ENCODE measurements at regions not wholly inside any gene's neighbourhood (a gene's known extent, or its start where the extent isn't known, plus 50 kb on each side); places are given as distances from the start of the nearest gene placed in this dataset.

GRCh38 chr3:186487819-186488218 lies 56.4 kb downstream of the CRYGS start:
- DNase-seq = no peak

DNA sequence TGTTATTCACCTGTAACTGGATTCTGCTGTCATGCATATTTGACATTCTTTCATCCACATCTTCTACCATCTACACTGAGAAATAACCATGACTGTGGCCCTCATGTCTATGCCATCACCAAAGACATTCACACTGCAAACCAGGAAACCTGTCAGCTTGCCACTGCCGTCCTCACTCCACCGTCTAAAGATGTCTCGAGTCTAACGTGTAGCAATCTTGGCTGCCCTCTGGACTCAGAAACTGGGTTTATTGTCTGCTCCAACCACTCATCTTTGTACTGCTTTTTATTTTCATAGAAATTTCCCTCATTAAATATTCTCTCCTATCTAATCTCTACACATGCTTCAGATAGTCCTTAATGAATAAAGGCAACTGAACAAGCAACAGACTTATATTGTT lies 57.1 kb downstream of the CRYGS start:
- no peak for DNase-seq

DNA sequence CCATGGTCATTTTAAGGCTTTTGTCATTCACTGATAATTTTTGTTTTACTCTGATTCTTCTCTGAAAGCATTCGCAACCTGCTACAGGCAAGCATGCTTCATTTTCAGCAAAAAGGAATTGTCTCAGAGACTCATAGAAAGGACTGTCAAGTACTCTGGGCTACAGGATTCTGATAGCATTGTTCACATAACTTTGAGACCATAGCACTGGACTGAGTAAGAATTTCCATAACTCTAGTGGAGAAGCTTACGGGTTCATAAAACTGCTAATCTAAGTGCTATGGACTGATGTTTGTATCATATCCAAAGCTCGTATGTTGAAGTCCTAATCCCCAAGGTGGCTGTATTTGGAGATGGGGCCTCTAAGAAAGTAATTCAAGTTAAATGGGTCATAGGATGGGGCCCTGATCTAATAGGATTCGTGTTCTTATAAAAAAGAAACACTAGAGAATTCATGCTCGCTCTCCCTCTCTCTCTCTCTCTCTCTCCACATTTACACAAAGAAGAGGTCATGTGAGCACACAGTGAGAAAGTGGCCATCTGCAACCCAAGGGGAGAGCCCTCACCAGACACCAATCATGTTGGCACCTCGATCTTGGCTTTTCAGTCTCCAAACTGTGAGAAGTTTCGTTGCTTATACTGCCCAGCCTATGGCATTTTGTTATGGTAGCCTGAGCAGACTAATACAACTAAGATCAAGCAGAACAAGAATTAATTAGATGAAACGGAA lies 60.4 kb downstream of the CRYGS start:
- no peak for DNase-seq

- no peak for DNase-seq
Observed at GRCh38 chr3:186481526-186481925, 62.7 kb downstream of the CRYGS start.

DNA sequence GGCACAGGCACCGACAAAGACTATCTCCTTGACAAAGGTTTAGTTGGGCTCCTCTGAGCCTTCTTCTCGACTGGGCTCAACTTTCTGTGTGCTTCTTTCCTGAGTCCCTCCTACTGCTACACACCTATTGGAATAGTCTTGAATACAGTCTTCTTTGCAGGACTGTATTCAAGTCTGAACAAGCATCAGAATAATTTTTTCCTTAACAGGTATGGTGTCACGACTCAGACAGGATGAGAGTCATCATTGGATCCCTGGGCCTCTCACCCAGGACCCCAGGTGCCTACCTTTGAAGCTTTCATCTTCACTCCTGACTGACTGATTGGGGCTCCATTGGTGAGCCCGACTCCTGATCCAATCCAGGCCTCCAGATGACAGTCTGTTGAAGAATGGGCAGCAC lies 66.3 kb downstream of the CRYGS start:
- DNase-seq = no peak

GRCh38 chr3:186477033-186477432 lies 67.1 kb downstream of the CRYGS start:
- no peak for DNase-seq

- no peak for DNase-seq
Observed at GRCh38 chr3:186476541-186476940, 67.6 kb downstream of the CRYGS start.

- DNase-seq = no peak
Observed at GRCh38 chr3:186476044-186476468, 68.1 kb downstream of the CRYGS start.

DNA sequence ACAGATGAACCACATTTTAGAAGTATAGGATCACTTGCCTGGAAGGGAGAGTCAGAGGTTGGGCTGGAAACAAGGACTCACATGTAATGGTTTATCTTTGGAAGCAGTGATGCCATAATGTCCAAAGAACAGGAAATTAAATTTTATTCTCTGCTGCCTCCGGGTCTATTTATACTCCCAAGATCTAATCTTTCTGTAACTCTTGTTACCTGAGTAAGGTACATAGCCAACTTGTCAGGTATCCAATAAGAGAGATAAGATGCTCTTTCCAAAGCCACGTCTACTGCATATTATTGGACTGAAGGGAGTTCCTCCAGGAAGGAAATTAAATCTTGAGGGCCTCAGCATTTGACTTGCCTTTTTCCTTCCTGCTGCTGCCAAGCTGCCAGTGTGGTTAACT lies 71.0 kb downstream of the CRYGS start:
- no peak for DNase-seq

GRCh38 chr3:186472456-186473008 lies 71.6 kb downstream of the CRYGS start:
- DNase-seq = no peak

DNA sequence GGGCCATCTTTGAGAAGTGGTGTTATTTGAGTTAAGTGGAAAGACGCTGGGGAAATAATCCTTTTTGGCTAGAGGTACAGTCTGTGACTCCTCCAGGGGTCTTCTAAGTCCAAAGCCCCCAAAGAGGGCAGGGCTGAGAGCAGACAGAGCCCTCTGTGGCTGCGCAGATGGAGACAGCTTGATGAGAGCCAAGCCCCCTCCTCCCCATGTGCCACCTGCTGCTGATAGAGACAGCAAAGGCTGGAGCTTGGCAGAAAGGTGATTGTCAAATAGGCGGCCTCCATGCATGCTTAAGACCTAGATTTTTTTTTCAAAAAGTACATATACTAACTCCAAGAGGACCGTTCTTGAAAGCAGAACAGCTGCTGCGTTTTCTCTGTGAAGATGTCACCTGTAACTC lies 72.4 kb downstream of the CRYGS start:
- no peak for DNase-seq

DNA sequence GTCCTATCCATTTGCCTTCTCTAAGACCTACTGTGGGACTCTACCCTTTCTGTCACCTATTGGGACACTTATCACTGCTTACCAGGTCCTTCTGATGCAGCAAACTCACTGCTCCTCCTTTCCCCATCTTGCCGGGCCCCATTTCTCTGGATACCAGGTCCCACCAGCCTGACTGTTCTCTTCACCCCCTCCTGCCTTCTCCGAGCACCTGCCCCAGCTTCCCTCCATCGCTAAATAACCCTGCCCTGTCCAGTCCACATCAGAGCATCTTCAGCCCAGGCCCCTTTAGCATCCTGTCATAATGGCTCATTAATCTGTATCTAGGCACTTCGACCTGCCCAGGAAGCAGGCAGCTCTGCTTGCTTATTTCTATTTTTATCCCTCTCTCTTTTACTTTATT lies 74.7 kb downstream of the CRYGS start:
- DNase-seq = no peak

DNA sequence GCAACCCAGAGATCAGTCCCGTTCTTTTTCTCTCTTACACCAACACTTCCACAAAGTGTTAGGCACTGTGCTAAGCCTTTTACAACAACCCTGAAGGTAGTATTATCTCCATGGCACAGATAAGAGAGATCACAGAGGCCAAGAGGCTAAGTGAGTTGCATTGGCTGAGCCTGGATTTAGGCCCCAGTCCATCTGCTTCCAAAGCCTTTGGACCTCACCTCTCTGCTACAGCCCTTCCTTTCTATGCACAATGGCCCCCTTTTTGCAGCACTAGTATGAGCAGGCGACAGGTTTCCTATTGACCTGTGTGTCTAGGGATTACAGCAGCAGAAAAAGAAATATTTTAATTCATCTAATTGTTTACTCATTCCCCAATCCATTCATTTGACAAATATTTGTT lies 76.2 kb downstream of the CRYGS start:
- DNase-seq = no peak

DNA sequence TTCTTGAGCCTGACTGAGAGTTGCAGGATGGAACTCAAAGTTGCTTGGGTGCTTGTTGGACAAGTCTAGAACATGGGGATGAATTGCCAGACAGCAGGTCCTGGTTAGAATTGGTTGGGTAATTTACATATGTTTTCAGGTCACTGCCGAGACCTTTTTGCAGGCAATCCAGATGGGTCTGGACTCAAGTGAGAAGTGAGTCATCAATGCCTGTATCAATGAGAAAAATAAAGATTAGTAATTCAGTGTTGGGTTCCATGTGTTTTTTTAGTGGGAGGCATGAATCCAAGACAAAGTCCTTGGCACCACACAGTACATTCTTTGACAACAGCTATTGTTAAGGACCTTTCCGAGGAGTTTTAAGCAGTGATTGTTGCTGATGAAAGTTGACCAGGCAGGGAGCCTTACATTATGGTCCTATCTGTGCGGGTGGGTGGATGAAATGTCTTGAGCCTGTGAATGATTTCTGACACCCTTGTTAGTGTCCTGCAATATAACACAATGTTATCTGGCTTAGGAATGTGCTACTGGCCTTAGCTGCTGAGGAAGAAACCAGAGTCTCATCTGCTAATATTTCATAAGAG lies 77.7 kb downstream of the CRYGS start:
- no peak for DNase-seq

GRCh38 chr3:186465508-186465907 lies 78.7 kb downstream of the CRYGS start:
- no peak for DNase-seq

DNA sequence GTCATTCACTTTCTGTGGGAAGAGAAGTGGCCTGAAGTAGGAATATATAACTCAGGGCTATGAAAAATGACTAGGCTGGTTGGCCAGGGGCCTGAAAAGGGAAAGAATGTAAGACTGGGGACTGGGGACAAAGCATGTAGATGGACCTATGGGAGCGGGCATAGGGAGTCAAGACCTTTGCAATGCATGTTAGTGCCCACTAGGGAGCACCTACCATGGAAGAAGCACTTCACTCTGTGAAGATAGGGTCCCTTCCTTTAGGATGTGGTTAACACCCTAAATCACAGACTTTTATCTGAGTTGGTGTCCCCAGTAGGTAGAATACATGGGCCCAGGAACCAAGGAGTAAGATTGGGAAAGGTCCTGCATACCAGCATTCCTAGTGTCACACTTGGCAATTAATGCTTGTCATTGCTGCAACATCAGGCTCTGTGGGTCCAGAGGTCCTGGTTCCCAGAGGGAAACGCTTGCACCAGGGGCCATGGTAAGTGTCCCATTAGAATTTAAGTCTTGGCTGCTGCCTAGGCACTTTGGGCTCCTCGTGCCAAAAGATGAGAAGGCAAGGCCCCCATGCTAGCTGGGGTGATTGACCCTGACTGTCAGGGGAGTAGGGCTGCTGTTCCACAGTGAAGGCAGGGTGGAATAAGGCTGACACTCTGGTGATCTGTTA lies 79.6 kb downstream of the CRYGS start:
- DNase-seq = no peak

- no peak for DNase-seq
Observed at GRCh38 chr3:186461141-186461540, 83.0 kb downstream of the CRYGS start.

- DNase-seq = no peak
Observed at GRCh38 chr3:186459108-186459467, 85.1 kb downstream of the CRYGS start.

GRCh38 chr3:186458306-186459107 lies 85.7 kb downstream of the CRYGS start:
- DNase-seq = no peak

DNA sequence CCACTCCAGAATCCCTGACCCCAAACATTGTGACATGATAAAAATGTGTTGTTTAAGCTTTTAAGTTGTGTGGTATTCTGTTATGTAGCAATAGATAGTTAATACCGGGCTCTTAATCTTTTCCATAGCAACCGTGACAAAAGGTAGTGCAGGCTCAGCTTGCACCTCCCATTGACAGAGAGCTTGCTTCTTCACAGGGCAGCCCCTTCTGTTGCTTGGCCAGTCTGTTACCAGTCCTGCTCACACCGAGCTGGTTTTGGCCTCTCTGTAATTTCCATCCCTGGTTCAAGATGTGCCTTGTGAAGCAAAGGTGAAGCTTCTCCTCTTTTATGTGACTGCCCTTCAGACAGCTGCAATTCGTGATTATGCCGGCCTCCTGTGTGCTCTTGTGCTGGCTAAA lies 86.9 kb downstream of the CRYGS start:
- no peak for DNase-seq

DNA sequence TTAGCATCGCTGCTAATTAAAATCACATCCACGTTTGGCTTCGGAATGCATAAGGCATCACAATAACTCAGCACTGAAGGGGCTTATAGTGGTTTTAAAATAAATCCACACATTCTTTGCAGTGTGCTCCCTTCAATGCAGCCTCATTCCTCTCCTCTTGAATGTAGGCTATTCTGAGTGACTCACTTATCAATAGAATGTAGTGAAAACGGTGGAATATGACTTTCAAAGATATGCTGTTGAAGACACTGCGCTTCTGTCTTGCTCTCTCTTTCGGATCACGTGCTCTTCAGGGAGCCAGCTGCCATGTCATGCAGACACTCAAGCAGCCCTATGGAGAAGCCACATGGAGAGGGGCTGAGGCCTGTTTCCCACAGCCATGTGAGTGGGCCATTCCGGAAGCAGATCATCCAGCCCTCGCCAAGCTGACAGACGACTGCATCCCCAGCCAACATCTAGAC lies 87.4 kb downstream of the CRYGS start:
- DNase-seq = no peak

GRCh38 chr3:186454881-186455703 lies 89.1 kb downstream of the CRYGS start:
- DNase-seq = no peak
